GM21423 (cell line): ENCODE measurements at regions not wholly inside any gene's neighbourhood (a gene's known extent, or its start where the extent isn't known, plus 50 kb on each side); places are given as distances from the start of the nearest gene placed in this dataset.

ENCODE experiments used
- ATAC-seq: cut with Tn5 transposase; IDR thresholded peaks from one replicate; pipeline ENCODE4 v1.9.1; 2021; ENCODE audit warnings: mild to moderate bottlenecking, moderate library complexity; ENCODE audit not compliant: unreplicated experiment

DNA sequence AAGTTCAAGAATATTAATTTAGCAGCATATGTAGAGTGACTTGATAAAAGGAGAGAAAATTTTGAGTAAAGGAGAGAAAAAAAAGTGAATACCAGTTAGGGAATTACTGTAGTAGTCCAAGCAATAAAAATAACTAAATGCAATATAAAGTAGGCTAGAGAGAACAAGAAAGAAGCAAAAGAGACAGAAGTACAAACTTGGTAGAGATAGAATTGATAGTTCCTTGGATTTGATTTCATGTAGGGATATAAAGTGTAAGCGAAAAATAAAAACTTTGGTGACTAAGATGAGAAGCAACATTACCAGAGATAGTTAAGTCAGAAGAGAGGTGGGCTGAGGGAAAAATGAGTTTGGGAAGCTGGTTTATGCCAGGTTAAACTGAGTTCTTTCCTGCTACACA is 252.4 kb downstream of the SEC23A start:
- ATAC-seq = no peak

DNA sequence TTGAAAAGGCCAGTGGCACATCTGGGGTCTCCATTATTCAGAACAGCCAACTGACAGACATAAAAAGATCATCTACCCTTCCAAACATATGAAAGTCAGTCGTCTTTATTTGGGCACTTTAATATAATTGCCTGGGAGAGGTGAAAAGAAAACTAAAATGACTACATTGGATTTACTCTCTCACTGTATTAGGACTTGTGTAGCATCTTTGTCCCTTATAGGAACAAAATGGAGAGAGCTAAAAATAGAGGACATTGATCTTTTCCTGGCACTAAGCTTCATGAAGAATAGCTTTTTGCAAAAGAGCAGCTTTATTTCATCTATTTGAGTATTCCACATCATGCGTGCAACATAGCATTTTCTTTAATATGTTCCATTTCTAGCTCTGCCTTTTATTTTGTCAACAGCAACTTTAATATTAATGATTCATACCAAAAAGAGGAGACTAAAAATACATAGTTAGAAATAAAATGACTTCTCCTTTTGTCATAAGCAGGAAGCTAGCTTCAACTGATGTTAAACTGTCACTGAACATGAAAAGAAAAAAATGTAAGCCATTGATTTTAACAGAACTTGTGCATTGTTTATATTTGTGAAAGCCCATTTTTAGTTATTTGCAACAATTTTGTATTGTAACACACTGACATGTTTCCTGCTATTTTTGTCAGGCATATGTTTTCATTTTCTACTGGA is 254.6 kb downstream of the SEC23A start:
- no peak for ATAC-seq

DNA sequence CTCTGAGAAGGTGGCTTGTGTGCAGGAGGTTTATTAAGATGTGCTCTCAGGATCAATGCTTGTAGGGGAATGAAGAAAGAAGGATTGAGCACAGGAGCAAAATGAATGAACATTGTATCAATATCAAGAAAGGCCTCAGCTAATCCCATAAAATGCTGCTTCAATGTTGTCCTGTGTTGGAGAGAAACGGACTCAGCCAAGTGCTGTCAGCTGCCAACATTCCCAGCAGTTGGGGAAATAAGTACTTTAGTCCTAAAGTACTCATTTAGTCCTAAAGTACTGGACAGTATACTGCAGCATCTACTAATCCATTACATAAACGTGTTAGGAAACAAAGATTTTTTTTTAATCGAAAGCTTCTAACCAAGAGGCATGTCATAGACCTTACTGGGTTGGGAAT is 255.9 kb downstream of the SEC23A start:
- ATAC-seq = no peak

DNA sequence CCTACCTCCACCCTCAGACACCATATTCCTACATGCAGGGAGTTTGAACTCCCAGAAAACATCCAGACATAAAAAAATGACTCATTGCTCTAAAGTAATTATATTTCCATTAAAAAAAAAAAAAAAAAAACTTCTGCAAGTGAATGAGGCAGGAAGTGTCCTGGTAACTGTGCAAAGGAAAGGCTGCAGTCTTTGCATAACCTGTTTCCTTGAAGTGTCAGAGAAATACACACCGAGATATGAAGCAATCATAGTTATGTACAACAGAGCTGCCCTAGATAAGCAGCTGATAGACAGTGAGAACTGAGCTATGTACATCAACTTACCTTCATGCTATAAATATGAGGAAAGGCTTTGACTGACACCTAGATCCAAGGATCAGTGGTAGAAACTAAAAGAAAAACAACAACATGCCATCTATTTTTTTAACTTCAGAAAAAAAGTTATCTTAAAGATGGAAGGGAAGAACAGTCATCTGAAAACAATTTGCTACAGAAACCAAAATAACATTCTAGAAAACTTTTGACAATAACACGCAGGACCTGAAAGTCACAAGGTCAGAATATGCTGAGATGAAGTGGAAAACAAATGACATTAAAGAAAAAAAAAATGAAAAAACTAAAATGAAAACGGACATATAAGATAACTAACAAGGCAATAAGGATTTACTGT is 263.2 kb downstream of the SEC23A start:
- no peak for ATAC-seq

DNA sequence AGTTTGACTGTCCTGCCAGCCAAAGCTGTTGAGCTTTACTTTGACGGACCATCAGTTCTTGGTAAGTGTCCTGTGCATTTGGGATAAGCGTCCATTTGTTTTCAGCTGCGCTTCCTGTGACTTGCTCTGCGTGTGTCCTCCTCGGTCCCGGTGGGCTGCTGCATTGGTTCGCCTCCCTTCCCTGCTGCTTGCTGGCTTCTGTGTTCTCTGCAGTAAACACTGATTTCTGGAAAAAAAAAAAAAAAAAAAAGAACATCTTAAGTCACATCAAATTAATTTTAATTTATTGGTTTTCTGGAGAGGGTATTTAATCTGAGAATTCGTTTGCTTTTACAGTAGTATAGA is 264.1 kb downstream of the SEC23A start:
- ATAC-seq = no peak

DNA sequence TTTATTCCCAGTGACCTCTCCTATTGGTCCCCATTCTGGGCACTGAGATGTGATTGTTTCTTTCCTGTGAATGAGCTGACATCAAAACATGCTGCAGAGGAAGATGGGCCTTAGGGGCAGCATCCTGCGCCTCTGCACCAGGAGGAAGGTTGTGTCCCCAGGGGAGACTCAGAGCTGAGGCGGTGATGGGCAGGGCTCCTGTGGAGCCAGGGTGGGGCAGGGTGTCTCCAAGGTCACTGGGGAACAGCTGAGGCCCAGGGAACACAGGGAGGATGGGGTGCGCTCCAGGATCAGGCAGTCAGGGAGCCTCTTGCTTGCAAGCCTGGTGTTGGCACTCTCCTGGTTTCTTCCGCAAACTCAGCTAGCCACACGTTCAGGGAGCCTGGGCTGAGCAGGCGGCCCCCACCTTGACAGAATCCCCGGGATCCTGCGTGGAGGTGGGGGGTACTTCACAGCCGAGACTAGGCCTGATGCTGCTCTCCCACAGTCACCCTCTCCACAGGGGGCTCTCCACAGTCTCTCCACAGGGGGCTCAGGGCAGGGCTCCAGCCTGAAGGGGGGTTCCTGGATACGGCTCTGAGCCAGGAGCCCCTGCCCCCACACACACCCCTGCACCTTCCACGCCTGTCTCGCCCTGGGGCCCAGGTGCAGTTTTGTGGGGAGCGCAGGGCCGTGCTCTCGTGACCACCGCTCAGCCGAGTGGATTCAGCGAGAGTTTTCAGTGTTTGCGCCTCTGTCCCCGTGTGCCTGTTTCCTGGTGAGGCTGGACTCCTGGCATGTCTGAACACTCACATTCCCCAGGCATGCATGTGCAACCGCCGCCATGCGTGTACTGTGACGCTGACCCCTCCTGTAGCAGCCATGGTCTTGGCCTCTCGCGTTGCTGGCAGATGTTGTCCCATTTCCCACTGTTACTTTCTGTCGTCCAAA is 264.7 kb downstream of the SEC23A start:
- ATAC-seq = no peak

DNA sequence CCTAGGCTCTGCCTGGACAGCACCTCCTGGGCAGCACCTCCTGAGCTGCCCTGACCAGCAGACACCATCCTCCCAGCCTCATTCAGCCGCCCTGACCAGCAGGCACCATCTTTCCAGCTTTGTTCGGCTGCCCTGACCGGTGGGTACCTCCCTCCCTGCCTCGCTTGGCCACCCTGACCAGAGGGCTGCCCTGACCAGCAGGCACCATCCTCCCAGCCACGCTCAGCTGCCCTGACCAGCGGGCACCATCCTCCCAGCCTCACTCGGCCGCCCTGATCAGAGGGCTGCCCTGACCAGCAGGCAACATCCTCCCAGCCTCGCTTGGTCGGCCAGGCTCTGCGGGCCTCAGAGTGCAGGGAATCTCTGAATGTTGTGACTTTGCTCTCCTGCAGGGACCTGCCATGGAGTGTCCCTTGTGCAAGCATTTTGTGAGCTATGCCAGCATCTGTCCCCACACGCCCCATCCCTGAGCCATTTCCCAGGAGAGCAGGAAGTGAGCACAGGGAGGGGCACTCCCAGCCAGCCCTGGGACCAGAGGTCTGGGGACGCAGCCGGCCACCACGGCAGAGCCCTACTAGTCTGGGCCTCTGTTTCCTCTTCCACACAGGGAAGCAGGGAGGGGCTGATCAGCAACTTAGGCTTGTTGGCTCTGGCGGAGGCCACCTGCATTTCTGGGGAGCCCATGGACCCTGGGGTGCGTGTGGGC is 265.5 kb downstream of the SEC23A start:
- no peak for ATAC-seq

DNA sequence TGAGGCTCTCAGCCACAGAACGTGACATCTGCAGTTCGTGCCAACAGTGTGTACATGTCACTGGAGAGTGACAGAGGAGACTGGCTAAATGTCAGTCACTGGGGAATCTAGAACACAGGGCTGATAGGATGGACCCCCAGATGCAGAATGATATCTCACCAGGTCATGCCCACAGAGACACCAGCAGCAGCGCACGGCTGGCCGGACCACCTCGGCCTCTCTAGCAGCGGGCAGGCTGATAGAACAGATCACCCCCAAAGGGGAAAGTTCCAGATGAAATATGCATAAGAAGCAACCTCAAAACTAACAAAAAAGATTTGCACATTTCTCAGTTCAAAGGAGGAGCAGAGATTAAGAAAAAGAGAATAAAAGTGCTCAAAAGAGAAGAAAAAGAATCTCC is 266.5 kb downstream of the SEC23A start:
- ATAC-seq = no peak

DNA sequence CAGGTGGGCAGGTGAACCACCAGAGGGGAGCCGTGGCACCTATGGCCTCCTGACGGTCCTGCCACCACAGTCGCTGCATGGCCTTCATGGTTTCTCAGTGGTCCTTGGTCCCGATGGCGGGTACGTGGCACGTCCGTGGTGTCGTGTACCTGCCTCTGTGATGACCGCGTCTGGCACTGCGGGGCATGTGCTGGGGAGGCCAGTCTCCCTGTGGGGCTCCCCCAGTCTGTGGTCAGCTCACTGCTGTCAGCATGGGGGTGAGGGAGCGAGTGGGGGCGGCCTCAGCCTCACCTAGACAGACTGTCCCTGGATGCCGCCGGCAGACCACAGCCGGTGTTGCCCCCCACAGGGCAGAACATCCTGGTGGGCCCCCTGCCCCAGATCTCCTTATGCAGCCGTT is 267.2 kb downstream of the SEC23A start:
- no peak for ATAC-seq

DNA sequence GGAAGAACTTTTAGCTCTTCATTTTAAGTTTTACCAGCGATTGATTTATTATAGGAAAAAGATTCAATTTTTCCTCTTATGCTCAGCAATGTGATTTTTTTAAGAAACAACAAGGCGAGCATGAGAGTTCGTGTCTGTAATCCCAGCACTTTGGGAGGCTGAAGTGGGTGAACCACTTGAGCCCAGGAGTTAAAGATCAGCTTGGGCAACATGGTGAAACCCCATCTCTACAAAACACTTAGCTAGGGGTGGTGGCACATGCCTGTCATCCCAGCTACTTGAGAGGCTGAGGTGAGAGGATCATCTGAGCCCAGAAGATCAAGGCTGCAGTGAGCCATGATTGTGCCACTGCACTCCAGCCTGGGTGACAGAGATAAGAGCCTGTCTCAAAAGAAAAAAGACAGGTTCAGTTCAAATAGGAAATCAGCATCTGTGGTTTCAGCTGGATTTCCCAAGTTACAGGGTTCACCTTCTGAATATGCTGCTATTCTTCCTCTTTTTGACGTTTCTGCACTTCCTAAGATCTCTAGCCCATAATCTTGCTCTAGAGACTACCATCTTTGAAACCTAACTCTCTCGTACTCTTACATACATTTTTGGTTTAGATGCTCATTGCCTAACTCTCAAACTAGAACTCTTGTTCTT is 274.7 kb downstream of the SEC23A start:
- no peak for ATAC-seq

DNA sequence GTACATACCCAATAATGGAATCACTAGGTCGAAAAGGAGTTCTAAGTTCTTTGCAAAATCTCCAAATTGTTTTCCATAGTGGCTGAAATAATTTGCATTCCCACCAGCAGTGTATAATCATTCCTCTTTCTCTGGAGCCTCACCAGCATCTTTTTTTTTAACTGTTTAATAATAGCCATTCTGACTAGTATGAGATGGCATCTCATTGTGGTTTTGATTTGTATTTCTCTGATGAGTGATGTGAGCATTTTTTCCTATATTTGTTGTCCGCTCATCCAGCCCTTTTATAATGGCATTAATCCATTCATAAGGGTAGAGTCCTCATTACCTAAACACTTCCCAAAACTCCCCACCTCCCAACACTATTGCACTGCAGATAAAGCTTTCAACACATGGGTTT is 278.3 kb downstream of the SEC23A start:
- ATAC-seq = no peak

DNA sequence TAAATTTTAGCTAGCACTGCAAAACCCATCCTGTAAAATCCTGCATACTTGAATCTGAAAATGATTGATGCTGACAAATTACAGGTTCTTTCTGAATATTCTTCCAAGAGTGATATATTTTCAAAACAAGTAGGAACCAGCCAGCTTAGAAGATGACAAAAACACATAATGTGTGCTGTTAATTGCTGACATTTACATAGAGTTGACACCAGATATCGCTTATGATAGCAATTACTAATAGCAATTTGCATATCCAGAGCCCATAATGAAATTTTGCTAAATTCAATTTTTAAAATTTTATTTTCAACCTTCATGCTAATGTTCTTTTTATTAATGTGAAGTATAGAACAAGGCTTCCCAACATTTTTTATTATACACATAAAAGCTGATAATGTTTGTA is 284.5 kb downstream of the SEC23A start:
- ATAC-seq = no peak

DNA sequence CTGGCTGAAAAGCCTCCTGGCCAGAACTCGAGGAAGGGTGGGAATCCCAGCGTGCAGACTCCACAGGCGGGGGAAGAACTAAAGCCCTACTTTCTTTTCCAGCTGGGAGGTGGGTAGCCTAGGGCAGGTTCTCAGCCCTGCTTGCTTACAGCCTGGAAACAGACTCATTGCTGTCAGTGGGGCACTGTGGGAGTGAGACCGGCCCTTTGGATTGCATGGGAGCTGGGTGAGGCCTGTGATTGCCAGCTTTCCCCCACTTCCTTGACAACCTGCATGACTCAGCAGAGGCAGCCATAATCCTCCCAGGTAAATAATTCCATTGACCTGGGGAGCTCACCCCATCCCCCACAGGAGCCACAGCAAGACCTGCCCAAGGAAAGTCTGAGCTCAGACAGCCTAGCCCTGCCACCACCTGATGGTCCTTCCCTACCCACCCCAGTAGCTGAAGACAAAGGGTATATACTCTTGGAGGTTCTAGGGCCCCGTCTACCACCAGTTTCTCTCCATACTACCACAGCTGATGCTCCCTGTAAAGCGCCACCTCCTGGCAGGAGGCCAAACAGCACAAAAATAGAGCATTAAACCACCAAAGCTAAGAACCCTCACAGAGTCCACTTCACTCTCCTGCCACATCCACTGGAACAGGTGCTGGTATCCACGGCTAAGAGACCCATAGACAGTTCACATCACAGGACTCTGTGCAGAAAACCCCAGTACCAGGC is 294.1 kb downstream of the SEC23A start:
- ATAC-seq = no peak

DNA sequence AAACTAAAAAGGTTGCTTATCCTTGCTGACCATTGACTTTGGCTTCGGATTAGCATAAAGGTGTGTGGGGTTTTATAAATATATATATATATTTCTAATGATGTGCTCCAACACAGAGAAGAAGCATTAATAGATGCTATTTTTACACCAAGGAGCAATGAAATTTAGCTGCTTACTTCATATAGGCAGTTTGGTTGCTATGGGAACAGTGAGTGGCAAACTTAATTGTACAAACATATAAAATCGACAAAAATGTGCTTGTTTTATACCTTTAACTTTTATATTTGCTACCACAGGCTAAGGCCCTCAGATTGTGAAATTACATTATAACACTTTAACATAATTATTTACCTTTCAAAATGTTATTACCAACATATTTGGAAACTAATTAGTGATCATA is 303.4 kb downstream of the SEC23A start:
- no peak for ATAC-seq

DNA sequence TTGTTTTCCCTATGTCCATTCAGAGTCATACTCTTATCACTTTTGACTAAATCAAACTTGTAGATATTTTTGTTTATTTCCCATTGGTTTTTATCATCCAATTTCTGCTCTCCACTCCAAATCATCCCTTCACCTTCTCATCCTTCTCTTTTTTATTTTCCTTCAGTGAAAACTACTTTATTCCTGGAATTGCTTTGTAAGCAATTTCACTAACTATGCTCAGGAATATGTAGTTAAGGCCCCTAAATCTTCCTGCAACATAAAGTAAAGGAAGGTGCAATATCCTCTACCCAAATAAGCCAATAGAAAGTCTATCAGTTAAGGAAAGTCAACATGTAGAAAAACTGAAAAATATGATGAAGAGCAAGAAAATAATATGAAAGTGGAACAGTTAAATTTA is 308.4 kb downstream of the SEC23A start:
- ATAC-seq = no peak

DNA sequence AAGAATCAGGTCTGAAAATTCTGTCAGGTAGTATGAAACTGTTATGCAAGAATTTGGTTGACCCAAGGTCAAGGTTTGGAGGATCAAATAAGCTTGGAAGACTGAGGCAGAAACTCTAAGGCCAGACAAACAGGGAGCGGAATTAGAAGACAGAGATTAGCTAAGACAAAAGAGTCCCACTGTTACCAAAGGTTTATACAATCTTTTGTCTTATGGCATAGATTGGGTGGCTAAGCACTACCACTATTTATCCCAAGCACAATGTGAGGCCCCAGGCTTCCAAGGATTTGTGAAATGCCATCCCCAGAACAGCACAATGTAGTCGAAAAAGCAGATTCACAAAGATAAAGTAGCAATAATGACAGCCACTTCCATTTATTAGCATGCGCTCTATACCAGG is 311.2 kb downstream of the SEC23A start:
- no peak for ATAC-seq

DNA sequence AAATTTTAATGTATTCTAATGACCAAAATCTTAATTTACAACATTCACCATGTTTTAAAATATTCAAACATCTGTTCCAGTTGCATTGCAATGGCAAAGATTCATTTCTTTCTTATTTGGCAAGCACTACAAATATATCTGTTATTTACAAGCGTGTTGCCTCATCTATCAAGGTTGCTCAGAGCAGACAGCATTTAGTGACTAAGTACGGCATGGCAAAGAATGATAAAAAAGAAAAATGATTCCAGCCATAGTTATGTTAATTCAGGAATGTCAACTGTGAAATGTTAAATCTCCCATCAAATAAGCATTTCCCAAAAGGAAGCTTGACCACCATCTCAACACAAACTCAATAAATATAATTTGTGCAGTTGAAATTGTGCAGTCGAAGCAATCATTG is 312.1 kb downstream of the SEC23A start:
- no peak for ATAC-seq

DNA sequence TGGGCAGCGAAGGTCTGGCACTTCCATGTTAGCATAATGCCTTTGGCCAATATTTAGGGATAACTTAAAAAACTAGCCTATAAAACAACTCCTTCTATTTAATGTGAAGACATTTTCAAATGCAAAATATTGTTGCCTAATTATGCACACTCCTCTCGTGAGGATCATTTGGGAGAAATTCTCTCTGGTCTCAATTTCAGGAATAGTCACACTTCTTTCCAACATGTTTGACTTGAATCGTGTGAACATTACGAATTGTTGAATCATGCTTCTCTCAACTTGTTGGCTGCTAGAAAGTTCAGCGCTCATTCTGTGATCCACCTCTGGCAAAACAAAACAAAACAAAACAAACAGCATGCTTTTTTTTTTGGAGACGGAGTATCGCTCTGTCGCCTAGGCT is 313.2 kb downstream of the SEC23A start:
- no peak for ATAC-seq

DNA sequence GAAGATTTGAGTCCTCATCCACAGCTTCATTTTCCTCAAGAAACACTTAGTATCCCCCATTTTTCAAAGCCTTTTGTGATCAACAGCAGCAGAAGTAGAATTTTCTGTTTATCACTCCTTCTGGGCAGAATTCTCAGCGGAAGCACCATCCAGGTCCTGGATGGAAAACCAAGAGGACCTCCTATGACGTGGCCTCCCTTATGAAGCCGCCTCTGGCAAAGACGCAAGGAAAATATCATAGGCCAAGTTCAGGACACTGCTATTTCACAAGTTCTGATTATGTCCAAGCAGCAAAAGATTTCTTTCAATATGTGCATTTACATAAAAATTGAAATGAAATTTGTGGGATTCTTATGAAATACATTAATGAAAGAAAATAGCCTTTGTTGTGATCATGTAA is 315.0 kb downstream of the SEC23A start:
- ATAC-seq = no peak

DNA sequence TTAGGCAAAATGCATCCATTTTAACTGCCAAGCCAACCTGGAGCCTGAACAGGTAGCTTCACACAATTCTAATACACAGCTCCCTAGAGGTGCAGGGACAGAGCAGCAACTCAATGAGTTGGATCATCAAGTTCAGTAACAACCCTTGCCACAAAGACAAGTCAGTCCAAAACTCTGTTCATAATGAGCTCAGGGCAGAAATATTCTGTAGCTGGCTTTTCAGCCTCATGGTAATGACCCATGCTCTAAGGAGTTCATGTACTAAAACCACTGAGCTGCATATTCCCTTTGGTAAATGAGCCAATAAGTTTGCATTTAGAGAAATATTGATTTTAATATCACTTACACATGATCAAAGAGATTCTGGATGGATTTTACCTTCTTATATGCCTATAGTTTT is 316.1 kb downstream of the SEC23A start:
- ATAC-seq = no peak
